CD4-positive, alpha-beta T cell treated with Interleukin-17A for 4 hours (primary cell): ENCODE measurements at regions not wholly inside any gene's neighbourhood (a gene's known extent, or its start where the extent isn't known, plus 50 kb on each side); places are given as distances from the start of the nearest gene placed in this dataset.
"Not testable (repeated sequence)": the region's sequence is repeated elsewhere in the genome, so short reads cannot be mapped to it uniquely, and the experiment has no call there.

Experiments used
- DNase-seq: peaks from one replicate; pipeline ENCODE4 v3.0.0-alpha.2; 2020; ENCODE audit warnings: mixed read lengths

DNA sequence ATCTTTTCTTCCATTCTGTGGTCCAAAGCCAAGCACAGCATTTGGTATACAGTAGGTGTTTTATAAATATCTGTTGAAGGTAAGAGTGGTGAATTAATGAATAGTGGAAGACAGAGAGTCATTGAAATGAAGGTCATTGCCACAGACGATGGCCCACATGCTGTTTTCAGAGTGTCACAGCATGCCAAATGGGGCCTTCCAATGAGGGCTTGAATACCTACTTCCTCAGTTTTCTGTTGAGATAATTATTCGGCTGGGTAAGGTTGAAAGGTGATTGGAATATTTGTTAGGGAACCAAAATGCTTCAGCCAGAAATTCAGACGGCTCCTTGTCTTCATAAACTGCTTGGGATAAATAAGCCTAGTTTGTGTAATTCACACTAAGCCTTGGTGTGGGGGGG lies 205.3 kb upstream of the TBL1XR1 start:
- DNase-seq: no peak

DNA sequence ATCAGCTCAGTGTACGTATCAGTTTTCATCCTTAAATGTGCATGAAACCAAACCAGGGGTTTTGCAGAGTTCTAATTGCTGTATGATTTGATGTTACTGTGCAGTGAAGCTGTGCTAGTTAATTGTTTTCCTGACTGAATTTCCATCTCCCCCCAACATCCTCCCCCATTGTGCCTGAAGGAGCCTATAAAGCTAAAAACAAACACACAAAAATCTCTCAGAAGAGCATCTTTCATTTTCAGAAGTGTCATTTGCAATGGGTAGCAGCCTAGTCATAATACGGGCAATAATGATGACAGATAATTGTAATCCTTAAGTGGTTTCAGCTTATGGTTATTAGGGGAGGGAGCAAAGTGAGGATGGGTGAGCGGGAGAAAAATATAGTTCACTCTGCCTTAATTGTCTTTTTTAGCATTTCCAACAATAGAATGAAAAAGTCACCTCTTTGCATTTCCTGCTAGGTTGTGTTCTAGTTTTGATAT lies 207.9 kb upstream of the TBL1XR1 start:
- DNase-seq: no peak

DNA sequence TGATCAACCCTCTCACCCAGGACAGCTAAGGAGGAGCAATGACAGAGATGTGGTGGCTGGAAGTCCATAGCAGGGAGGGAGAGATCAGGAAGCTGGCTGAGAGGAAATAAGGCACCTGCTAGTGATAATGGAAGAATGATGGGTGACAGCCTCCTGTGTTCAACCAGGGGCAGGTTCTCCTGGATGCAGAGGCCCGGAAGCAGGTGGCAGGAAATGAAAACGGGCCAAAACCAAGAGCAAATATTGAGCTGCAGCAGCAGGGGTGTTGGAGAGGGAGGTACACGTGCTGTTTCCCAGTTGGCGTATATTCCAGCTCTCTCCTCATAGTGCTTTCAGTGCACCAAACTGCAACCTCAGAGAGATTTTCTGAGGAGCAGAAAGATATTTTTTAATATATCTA lies 213.4 kb upstream of the TBL1XR1 start:
- DNase-seq: peak; percentile 39

DNA sequence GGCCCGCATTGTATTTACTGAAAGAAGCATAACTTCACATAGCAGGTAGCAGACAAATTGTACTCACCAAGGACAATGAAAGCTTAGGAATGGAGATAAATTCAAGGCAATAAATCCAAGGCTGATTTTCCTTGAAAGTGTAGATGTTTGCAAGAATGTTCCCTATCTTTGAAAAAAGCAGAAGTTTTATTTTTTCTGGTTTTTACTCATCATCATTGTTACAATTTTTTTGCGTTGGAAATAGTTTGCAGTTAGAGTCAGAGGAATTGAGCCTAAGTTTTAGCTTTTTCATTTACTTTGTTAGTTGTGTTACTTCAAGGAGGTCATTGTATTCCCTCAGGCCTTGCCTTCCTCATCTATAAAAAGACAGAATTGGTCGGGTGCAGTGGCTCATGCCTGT lies 213.9 kb upstream of the TBL1XR1 start:
- no peak for DNase-seq

DNA sequence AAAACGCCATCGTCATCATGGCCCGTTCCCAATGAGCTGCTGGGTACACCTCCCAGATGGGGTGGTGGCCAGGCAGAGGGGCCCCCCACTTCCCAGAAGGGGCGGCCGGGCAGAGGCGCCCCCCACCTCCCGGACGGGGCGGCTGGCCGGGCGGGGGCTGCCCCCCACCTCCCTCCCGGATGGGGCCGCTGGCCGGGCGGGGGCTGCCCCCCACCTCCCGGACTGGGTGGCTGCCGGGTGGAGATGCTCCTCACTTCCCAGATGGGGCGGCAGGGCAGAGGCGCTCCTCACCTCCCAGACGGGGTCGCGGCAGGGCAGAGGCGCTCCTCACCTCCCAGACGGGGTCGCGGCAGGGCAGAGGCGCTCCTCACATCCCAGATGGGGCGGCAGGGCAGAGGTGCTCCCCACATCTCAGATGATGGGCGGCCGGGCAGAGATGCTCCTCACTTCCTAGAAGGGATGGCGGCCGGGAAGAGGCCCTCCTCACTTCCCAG lies 215.4 kb upstream of the TBL1XR1 start:
- DNase-seq: not testable (repeated sequence)

DNA sequence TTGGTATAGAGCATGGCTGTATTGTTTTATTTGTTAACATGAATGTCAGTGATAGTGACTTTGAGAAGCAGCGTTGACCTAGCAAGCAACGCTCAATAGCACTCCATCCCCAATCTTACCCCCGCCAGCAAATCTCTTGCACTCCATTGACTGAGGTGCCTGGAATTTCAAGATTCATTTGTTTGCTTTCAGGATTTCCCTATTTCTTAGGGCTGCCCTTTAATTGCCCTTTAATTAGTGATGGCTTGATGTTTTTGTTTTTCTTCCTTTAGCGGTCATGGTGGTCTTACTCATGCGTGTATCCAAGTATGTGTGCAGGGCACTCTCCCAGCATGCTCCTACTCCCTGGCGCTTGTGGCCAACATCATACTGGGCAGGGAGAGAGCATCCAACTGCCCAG lies 216.8 kb upstream of the TBL1XR1 start:
- DNase-seq: no peak

DNA sequence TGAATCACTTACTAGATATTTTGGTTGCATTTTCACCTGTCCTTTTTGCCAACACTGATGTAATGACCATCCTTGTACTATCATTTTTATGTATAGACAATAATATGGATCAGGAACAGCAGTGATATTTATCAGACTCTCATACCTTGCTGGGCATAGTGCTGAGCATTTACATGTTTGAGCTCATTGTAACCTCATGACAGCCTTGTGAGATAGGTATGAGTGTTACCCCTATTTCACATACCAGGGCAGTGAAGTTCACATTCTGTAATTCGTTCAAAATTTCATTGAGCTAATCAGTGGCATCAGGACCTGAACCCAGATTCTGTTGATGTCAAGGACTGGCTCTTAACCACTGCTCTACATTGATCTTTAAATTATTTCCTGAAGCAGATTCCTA lies 221.5 kb upstream of the TBL1XR1 start:
- no peak for DNase-seq

DNA sequence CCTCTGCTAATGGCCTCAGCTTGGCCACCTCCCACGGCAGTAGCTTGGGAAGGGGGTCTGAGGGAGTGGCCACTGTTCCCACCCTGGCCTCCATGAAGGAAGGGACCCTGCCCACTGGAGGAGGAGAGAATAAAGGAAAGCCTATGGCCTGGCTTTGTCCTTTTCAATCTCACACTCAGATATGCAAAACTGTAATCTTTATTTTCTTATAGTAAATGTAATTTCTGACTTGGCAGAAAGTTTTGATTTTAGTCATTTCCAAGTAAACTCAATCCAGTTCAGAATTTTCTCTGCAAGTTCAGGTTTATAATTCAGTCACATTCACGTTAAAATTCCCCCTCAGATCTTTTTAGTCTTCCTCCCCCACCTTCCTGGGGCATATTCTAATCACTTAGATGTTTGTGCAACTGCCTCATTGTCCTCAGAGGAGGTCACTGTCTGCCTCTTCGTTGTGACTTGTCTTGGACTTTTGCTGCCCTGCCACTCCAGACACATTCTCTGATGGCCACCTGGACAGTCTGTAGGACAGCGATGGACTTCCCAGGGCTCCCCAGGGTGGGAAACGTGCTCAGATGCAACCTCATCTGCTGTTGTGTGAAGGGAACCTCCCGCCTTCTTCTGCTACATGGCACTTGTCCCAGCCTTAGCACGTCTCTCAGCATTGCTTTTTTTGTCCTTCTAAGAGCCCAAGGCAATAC lies 222.8 kb upstream of the TBL1XR1 start:
- DNase-seq: no peak

DNA sequence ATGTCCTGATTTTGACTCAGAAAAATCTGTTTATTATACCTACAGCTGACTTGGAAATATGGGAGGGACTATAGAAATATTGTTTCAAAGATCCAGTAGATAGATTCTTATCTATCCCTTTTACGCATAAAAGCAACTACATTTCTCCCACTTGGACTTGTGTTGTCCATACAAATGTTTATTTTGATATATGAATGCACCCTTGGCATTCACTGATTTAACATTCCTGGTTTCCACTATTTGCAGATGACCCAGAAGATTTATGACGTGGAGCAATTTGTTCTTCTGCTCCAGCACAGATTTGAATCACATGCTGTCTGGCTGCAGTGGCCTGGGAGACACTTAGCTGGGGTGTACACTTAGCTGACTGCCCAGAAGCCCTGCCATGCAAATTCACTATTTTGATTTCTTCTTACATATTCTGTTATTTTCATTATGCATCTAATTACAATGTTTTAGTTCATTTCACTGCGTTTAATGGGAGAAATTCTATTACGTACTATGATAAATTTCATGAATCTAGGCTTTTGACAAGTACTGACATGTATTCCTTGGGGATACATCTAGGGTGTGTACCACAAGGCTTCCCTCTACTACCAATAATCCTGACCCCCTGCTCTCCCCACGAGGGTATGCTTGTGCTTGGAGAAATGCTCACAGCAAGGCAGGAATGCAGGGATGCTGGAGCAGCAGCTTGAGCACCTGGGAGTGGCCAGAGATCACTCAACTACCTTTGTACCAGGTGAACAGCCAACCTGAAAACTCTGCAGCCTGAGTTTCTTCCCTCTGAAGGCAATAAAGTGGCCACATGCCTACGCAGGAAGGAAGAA lies 223.6 kb upstream of the TBL1XR1 start:
- DNase-seq: no peak

DNA sequence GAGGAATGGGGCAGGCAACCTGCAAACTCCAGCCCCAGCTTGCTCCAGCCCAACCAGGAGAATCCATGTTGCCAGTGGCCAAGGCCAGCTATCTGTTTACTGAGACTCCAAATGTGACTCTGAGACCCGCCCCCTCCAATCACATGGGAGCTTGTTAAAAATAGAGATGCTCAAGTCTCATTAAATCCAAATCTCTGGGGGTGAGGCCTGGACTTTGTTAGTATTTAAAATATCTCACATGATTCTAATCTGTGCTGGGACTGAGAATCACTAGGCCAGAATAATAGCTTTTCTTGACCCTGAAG lies 224.2 kb upstream of the TBL1XR1 start:
- no peak for DNase-seq

DNA sequence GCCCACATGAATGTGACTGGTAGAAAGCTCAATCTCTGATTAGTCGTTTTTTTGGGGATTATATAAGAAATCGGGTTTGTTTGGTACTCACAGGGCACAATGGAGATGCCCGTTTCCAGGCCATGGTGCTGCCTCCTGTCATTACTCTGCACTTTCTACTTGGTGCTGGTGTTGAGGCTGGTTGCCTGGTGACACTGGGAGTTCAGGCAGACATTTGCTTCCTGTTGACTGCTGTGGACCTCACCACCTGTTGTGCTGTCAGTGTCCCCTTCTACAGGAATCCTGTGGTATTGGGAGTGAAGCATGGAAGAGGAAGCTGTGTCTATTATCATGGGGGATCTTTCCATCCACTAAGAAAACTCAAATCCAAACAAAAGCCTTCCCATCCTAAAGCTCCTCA lies 227.2 kb upstream of the TBL1XR1 start:
- peak; percentile 12 for DNase-seq

DNA sequence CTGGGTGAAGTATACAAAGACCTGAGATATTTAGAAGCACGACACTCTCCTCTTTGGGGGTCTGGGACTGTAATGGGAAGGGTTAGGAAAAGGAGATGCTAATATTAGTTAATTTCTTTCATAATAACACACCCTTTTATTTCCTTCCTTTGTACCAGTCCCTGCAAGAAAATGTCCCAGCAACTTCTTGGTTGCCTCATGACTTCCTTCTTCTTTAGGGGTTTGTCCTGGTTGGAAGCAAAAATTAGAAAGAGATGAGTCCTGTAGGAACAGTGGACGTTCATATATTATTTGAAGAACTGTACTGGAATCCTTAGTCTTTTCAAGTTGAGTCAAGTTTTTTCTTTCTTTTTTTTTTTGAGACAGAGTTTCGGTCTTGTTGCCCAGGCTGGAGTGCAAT lies 227.8 kb upstream of the TBL1XR1 start:
- DNase-seq: no peak

DNA sequence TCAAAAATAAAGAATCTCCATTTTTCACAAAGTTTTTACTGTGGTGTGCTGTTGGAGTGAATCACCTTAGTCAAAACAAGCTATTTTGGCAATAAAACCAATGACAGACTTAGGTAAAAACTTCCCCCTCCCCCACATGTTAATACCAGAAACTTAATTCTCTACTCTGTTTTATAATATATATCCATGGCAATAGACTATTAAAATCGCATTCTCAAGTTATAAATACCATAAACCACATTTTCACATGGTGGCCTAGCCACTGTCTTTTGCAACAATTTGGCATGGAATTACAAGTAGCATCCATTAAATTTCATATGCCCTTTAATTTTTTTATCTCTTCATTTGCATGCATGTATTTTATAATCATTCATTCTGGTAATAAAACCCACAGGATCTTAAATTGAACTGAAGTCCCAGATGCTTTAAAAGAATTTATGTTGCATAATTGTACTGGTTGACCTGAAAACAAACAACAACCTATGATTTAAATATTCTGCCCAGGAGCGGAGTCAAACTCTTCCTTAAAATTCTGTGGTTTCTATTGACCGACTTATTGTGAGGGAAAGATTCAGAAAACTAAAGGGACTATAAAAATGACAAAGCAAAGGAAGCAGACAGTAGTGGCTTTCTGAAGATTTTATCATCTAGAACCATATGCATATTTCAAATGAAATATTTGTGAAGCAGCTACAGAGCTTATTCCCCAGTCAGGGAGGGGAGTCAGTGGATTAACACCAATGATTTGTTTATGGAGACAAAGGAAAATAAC lies 229.0 kb upstream of the TBL1XR1 start:
- no peak for DNase-seq

DNA sequence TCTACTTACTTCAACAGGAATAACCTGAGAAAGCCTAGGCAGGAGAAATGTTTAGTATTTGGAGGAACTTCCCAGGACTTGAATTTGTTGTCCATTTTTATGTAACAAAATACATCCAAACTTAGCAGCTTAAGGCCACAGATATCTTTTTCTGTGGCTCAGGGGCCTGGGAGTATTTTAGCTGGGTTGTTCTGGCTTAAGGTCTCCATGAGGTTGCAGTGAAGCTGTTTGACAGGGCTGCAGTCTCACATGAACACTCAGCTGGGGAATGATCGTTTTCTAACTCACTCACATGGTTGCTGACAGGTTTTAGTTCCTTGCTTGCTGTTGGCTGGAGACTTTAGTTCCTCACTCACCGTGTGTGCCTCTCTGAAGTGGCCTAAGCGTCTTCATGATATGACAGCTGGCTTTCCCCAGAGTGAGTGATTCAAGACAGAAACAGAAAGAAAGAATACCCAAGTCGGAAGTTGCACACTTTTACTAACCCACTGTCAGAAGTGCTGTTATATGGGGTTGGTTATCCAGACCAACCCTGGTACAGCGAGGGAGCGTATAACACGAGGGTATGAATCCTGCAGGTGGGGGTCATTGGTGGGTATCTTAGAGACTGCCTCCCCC lies 229.7 kb upstream of the TBL1XR1 start:
- DNase-seq: peak; percentile 35

DNA sequence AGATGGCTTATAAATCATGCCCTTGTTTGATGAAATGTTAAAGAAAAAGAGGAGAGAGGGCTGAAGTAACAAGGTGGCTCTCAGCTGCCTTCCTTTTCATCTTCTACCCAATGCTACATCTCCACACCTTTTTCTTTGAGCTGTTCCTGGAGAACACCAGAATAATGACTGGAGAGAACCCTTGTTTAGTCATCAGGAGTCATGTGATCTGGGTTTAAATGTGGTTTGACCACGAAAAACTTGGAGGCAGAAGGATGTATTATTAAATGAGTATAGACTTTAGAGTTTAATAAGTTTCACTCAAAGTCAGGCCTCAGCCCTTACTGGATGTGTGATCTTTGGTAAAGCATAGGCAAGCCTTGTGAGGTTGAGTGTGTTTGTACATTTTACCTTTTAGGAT lies 230.3 kb upstream of the TBL1XR1 start:
- no peak for DNase-seq

DNA sequence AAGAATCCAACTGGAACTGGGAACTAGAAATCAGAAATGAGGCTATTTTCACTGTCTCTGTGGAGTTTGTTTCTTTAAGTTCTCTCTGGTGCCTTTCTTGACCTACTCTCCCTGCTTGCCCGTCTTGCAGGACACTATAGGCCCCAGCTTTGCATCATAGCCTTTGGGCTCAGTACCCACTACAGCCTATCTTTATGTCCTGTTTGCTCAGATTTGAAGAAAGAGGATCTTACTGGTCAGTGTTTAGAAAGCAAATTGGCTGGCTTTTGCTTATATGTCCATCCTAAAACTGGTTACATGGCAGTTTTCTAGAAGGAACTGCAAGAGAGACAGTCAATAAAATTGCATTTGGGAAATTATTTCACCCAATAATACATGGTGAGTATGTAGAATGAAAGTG lies 231.8 kb upstream of the TBL1XR1 start:
- no peak for DNase-seq

DNA sequence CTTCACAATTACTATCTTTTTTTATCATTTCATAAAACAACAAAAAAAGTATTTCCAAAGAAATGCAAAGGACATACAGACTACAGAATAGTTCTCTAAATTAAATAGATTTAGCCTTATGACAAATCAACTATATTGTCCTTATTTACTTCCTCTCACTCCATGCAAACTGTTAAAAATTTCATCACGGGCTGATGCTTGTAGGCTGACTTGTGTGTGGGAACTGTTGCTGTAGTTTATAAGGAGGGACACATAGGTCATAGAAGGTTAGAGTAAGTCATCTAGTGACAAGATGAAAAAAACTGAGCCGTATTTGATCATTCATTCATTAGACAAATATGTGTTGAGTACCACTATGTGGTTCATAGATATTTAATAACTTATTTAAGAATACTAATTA lies 232.5 kb upstream of the TBL1XR1 start:
- no peak for DNase-seq

DNA sequence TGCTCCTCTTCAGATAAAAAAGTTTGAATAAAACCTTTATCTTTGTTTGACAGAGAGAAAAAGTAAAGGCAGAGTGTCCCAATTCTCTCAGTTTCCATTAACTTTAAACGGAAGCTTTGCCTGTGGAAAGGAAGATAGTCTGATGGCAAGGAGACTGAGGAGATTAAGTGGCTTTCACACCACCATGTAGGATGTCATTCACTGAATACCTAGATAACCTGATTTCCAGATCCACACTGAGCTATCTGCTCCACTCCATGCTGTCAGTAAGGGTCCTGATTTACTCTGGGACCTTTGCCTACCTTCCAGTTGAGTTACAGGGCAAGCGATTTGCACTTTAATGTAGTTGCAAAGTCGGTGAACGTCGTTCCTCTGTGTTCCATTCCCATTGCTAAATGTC lies 233.4 kb upstream of the TBL1XR1 start:
- DNase-seq: no peak

DNA sequence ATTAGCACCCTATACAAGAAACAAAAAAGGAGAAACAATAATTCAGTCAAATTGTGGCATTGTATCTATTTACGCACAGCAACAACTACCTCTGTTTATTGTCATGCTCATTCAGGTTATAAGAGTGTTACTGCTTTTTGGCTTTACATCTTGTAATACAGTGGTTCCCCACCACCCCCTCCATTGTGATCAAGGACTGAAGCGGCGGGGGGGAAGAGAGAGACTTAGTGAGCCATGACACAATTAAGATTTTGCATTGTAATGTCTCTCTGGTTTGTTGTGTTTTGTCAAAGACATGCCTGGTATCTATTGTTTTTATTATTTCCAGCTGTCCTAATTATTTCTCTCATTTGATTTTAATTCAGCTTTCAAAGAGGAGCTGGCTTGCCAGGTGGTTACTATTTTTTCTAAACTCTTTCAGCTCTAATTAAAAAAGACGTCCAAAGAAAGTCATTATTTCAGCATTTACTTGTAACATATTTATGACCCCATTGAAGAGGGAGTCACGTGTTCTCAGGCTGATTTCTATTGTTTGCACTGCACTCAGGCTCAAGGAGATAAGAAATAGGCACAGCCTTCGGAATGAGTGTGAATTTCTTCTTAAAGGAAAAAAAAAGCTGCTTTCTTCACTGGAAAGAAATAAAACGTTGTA lies 234.4 kb upstream of the TBL1XR1 start:
- DNase-seq: no peak

DNA sequence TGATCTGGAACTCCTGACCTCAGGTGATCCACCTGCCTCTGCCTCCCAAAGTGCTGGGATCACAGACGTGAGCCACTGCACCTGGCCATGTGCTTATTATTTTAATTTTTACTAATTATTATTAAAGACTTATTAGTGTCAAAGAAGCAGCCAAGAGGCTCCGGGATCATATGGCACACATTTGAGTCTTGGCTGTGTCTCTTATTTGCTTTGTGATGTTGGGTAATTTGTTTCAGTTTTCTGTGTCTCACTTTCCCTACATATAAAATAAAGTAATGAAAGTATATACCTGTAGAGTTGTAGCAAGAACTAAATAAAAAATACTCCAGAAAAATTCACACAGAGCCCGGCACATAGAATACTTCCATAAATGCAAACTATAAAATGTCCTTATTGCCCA lies 238.0 kb upstream of the TBL1XR1 start:
- DNase-seq: no peak

DNA sequence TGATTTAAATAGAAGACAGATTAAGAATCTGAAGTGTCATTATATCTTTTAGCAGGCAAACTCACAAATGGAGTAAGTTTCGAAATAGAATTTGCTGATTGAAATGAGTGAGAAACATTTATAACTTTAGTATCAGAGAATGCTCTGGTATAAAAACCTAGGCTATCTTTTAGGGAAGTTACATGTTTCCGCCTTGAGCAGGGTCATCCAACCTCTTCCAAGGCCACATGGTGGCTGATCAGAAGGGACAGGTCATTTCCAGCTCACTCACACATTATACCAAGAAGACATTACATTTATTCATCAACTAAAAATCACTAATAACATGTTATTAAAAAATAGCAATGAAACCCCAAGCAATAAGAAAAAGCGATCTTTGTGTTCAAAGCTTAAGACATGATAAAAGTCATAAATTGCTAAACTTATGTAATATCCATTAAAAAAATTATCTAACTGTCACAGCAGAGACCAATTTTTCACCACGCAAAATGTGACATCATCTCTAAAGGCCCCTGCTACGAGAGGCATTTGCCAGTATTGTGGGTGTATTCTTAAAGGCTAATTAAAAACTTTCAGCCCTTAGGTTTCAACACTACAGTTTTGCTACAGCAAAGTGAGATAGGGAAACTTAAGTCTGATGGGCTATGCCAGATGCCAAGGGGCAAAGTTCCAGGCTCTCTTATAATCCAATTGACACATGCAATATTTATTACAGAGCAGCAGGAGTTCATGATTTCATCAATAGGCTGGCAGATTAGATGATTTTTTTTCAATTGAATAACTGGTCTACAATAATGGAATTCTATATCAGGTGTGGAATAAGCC lies 240.4 kb upstream of the TBL1XR1 start:
- no peak for DNase-seq
